GM23248 (cell line): ENCODE measurements at regions not wholly inside any gene's neighbourhood (a gene's known extent, or its start where the extent isn't known, plus 50 kb on each side); places are given as distances from the start of the nearest gene placed in this dataset.

Experiments
- DNase-seq: peaks from one replicate; pipeline ENCODE4 v3.0.0-alpha.2; 2015
- H2AFZ ChIP-seq: fragments of 200-600 bp; sonication (generic); 2 replicates; pipeline ENCODE4 v1.6.1; 2016; ENCODE audit warnings: antibody characterized with exemption
- H3F3A ChIP-seq: fragments of 200-600 bp; sonication (generic); 2 replicates; pipeline ENCODE4 v1.6.1; 2016; ENCODE audit warnings: mild to moderate bottlenecking, antibody characterized with exemption, mixed run types; ENCODE audit not compliant: insufficient read depth
- H3K27ac ChIP-seq: fragments of 200-600 bp; sonication (generic); 2 replicates; pipeline ENCODE4 v1.5.1; 2016; ENCODE audit warnings: mild to moderate bottlenecking
- H3K27me3 ChIP-seq: fragments of 200-600 bp; sonication (generic); replicated peaks from 2 replicates; pipeline ENCODE4 v1.6.1; 2016; ENCODE audit warnings: mild to moderate bottlenecking; ENCODE audit not compliant: insufficient read depth
- H3K36me3 ChIP-seq: fragments of 200-600 bp; sonication (generic); 2 replicates; pipeline ENCODE4 v1.6.1; 2016; ENCODE audit warnings: low read depth, mild to moderate bottlenecking
- H3K4me1 ChIP-seq: fragments of 200-600 bp; sonication (generic); 2 replicates; pipeline ENCODE4 v1.6.1; 2016; ENCODE audit warnings: mild to moderate bottlenecking; ENCODE audit not compliant: insufficient read depth
- H3K4me2 ChIP-seq: fragments of 200-600 bp; sonication (generic); one replicate; pipeline ENCODE4 v1.6.1; 2016; ENCODE audit warnings: mild to moderate bottlenecking; ENCODE audit not compliant: unreplicated experiment
- H3K4me3 ChIP-seq: fragments of 200-600 bp; sonication (generic); 2 replicates; pipeline ENCODE4 v1.5.1; 2016; ENCODE audit warnings: mild to moderate bottlenecking
- H3K79me2 ChIP-seq: fragments of 200-600 bp; sonication (generic); 2 replicates; pipeline ENCODE4 v1.6.1; 2016; ENCODE audit warnings: mild to moderate bottlenecking; ENCODE audit not compliant: insufficient read depth
- H3K9ac ChIP-seq: fragments of 200-600 bp; sonication (generic); 2 replicates; pipeline ENCODE4 v1.6.1; 2016; ENCODE audit warnings: mild to moderate bottlenecking
- H3K9me2 ChIP-seq: fragments of 200-600 bp; sonication (generic); 2 replicates; pipeline ENCODE4 v1.6.1; 2016; ENCODE audit warnings: mixed run types, mild to moderate bottlenecking, moderate library complexity; ENCODE audit not compliant: insufficient read depth
- H3K9me3 ChIP-seq: fragments of 200-600 bp; sonication (generic); one replicate; pipeline ENCODE4 v1.6.1; 2017; ENCODE audit warnings: low read depth
- H4K20me1 ChIP-seq: fragments of 200-600 bp; sonication (generic); 2 replicates; pipeline ENCODE4 v1.6.0; 2016; ENCODE audit not compliant: insufficient read depth
- EZH2 ChIP-seq: fragments of 200-600 bp; sonication (generic); IDR thresholded peaks from 2 replicates; pipeline ENCODE4 v1.6.1; 2018; ENCODE audit warnings: antibody characterized with exemption, mild to moderate bottlenecking; ENCODE audit not compliant: insufficient read depth, poor library complexity, severe bottlenecking
- EZH2phosphoT487 ChIP-seq: fragments of 200-600 bp; sonication (generic); IDR thresholded peaks from 2 replicates; pipeline ENCODE4 v1.6.1; 2018; ENCODE audit warnings: antibody characterized with exemption, moderate library complexity, mild to moderate bottlenecking, low read depth; ENCODE audit not compliant: insufficient read depth
- WGBS, 2 experiments: methylation state at CpG; one replicate each; pipeline ENCODE4 v1.1.6; 2015 to 2017; ENCODE audit warnings: low lambda C conversion rate in 2 of 2, low coverage in 1 of 2; ENCODE audit errors: missing lambda C conversion rate in 2 of 2; 5-methylcytosine and 5-hydroxymethylcytosine counted together
- in situ Hi-C: fragments of 300-500 bp; cut with MboI; formaldehyde crosslinking; loops from 2 replicates; pipeline ENCODE4 v1.15.0; 2020

DNA sequence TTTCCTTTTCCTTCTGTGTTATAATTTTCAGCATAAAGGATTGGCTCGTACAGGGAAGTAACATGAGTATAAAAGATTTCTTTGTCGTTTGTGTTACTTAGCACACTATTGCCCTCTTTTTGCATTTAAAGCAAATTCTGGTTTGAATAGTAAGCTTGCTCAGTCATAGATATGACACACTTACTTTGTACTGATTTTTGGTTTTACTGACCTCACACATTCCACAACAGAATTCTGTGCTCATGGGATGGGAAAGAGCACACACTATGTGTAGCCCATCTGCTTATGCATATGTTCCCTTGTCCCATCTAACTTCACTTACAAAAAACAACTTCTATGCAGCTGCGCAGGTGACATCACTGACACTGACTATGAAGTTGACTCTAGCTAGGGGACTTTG lies 111.9 kb upstream of the MTAP start:
- no peak overlapping the region for H2AFZ ChIP-seq
- no peaks in the 10 kb centered on the region for H3K36me3 ChIP-seq
- in situ Hi-C loops = loop anchor here (10.0 kb wide), 1 partner anchor 226 kb away; no protein-coding TSS in a partner anchor
- H3K4me1 ChIP-seq = peaks cover 55% of the 10 kb centered on the region
- peak overlapping the region; percentile 89 for H3K27ac ChIP-seq
- no peak overlapping the region for H3K9ac ChIP-seq
- peak overlapping the region; percentile 84 for H3K4me2 ChIP-seq
- peaks cover 45% of the 10 kb centered on the region for H3F3A ChIP-seq
- no peak overlapping the region for H3K4me3 ChIP-seq
- 76 to 86% methylated on average over 3 of the region's 3 CpGs for WGBS, 2 experiments
- H3K79me2 ChIP-seq = no peaks in the 10 kb centered on the region
- peak; percentile 70 for DNase-seq
- H3K9me2 ChIP-seq = no peaks in the 10 kb centered on the region
- H4K20me1 ChIP-seq = no peaks in the 10 kb centered on the region
- H3K9me3 ChIP-seq = no peaks in the 10 kb centered on the region
- TF ChIP-seq EZH2phosphoT487 (no peak), EZH2 (no peak)
- H3K27me3 ChIP-seq = no peaks in the 10 kb centered on the region

DNA sequence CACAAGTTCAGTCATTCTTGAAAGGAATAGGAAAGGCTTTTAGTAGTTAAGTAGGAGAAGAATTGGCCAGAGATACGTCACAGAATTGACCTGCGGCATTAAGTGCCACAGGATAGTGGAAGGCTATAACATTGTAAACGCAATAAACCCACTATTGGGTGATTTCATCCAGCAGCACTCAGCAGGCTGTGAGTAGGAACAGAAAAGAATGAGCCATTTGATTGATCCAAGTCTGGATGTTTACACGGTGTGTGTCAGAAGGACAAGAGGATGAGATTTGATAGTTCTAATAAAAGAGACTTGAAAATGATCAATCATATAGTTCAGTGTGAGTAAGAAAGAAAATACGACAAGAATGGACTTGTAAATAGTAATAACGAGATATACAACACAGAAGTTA lies 110.0 kb upstream of the MTAP start:
- Histone ChIP-seq H3F3A (peaks cover 27% of the 10 kb centered on the region), H3K9ac (no peak overlapping the region), H3K9me3 (no peaks in the 10 kb centered on the region), H2AFZ (no peak overlapping the region), H3K79me2 (no peaks in the 10 kb centered on the region), H4K20me1 (no peaks in the 10 kb centered on the region), H3K27ac (no peak overlapping the region), H3K9me2 (no peaks in the 10 kb centered on the region), H3K4me2 (no peak overlapping the region), H3K36me3 (no peaks in the 10 kb centered on the region), H3K4me3 (no peak overlapping the region), H3K27me3 (no peaks in the 10 kb centered on the region), H3K4me1 (peaks cover 37% of the 10 kb centered on the region)
- DNase-seq = no peak
- WGBS, 2 experiments = 87 to 94% methylated on average over 6 of the region's 6 CpGs
- no peak for TF ChIP-seq EZH2phosphoT487
- TF ChIP-seq EZH2 = no peak
- in situ Hi-C loops = loop anchor here (10.0 kb wide), 1 partner anchor 228 kb away; no protein-coding TSS in a partner anchor

DNA sequence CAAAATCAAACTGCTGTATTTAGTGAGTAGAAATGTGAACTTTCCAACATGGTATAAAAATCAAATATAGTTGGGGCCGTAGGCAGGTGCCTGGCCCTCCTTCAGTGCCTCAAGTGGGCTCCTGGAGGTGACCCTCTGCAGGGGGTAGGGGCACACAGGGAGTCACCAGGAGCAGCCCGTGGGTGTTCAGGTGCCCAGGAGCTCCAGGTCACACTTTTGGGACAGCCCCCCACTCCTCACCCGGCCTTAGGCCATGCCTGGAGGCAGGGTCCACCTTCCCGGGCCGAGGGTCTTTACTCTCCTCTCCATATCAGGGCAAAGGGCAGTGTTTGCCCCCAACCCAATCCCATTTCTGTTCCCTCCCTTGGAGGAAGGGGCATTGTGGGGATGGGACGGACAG lies 108.0 kb upstream of the MTAP start:
- peaks cover 16% of the 10 kb centered on the region for H3K4me1 ChIP-seq
- no peak for DNase-seq
- 82% methylated on average over 6 of the region's 6 CpGs for WGBS, 2 experiments
- H4K20me1 ChIP-seq = no peaks in the 10 kb centered on the region
- TF ChIP-seq EZH2phosphoT487 (no peak), EZH2 (no peak)
- no peak overlapping the region for H2AFZ ChIP-seq
- in situ Hi-C loops = loop anchor here (10.0 kb wide), 1 partner anchor 230 kb away; no protein-coding TSS in a partner anchor
- H3F3A ChIP-seq = peaks cover 6% of the 10 kb centered on the region
- H3K4me3 ChIP-seq = no peak overlapping the region
- no peak overlapping the region for H3K9ac ChIP-seq
- H3K4me2 ChIP-seq = no peak overlapping the region
- no peaks in the 10 kb centered on the region for H3K9me3 ChIP-seq
- no peaks in the 10 kb centered on the region for H3K36me3 ChIP-seq
- no peaks in the 10 kb centered on the region for H3K79me2 ChIP-seq
- no peaks in the 10 kb centered on the region for H3K9me2 ChIP-seq
- no peak overlapping the region for H3K27ac ChIP-seq
- no peaks in the 10 kb centered on the region for H3K27me3 ChIP-seq

DNA sequence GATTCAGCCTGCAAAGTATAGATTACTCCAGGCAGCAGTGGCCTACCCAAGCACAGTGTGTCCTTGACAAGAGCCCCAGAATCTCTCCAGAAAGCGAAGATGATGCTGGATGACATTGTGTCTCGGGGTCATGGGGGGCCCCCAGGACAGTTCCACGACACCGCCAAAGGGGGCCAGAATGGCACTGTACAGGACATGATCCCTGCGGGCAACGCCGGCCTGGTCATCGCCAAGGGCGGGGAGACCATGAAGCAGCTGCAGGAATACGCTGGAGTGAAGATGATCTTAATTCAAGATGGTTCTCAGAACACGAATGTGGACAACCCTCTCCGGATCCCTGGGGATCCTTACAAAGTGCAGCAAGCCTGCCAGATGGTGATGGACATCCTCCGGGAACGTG lies 107.0 kb upstream of the MTAP start:
- Histone ChIP-seq H3K27ac (no peak overlapping the region), H3K4me3 (no peak overlapping the region), H3K27me3 (no peaks in the 10 kb centered on the region), H3K79me2 (no peaks in the 10 kb centered on the region), H3K36me3 (no peaks in the 10 kb centered on the region), H3F3A (no peaks in the 10 kb centered on the region), H3K9me3 (no peaks in the 10 kb centered on the region), H2AFZ (no peak overlapping the region), H3K4me1 (peaks cover 6% of the 10 kb centered on the region), H3K4me2 (no peak overlapping the region), H4K20me1 (no peaks in the 10 kb centered on the region), H3K9me2 (no peaks in the 10 kb centered on the region), H3K9ac (no peak overlapping the region)
- in situ Hi-C loops = loop anchor here (10.0 kb wide), 1 partner anchor 231 kb away; no protein-coding TSS in a partner anchor
- DNase-seq = no peak
- TF ChIP-seq EZH2 (no peak), EZH2phosphoT487 (no peak)
- 98 to 100% methylated on average over 11 to 14 of the region's 14 CpGs for WGBS, 2 experiments

DNA sequence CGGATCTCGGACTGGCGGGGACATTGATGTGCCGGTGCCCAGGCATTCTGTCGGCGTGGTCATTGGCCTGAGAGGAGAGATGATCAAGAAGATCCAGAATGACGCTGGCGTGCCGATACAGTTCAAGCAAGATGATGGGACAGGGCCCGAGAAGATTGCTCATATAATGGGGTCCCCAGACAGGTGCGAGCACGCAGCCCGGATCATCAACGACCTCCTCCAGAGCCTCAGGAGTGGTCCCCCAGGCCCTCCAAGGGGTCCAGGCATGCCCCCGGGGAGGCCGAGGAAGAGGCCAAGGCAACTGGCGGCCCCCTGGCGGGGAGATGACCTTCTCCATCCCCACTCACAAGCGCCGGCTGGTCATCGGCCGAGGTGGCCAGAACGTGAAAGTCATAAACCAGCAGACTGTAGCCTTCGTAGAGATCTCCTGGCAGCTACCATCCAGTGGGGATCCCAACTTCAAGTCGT lies 106.5 kb upstream of the MTAP start:
- Histone ChIP-seq H3K36me3 (no peaks in the 10 kb centered on the region), H3K79me2 (no peaks in the 10 kb centered on the region), H3K27ac (no peak overlapping the region), H3K4me2 (no peak overlapping the region), H3K4me3 (no peak overlapping the region), H3K27me3 (no peaks in the 10 kb centered on the region), H3F3A (no peaks in the 10 kb centered on the region), H3K4me1 (peaks cover 2% of the 10 kb centered on the region; the same call in 1 of the 2 replicates), H3K9me3 (no peaks in the 10 kb centered on the region), H4K20me1 (no peaks in the 10 kb centered on the region), H2AFZ (no peak overlapping the region), H3K9ac (no peak overlapping the region), H3K9me2 (no peaks in the 10 kb centered on the region)
- DNase-seq = no peak
- WGBS, 2 experiments = 97 to 99% methylated on average over 24 to 25 of the region's 25 CpGs
- in situ Hi-C loops = loop anchor here (10.0 kb wide), 1 partner anchor 231 kb away; no protein-coding TSS in a partner anchor
- TF ChIP-seq EZH2 = no peak
- TF ChIP-seq EZH2phosphoT487 = no peak
